Activated naive CD8-positive, alpha-beta T cell treated with anti-CD3 and anti-CD28 coated beads, Interleukin-2, amount 50 U/mL, for 24 hours (primary cell): ENCODE measurements at regions not wholly inside any gene's neighbourhood (a gene's known extent, or its start where the extent isn't known, plus 50 kb on each side); places are given as distances from the start of the nearest gene placed in this dataset.

ENCODE experiments used
- ATAC-seq: fragments of 150-1000 bp; cut with Tn5 transposase; one replicate; pipeline ENCODE4 v1.10.0; 2021
- DNase-seq: peaks from one replicate; pipeline ENCODE4 v3.0.0; 2021
- H3K27ac Mint-ChIP-seq: one replicate; pipeline ENCODE4 v1.8.0; 2021; ENCODE audit warnings: mild to moderate bottlenecking, mixed read lengths
- H3K27me3 Mint-ChIP-seq: one replicate; pipeline ENCODE4 v1.8.0; 2021; ENCODE audit warnings: mixed read lengths
- H3K36me3 Mint-ChIP-seq: one replicate; pipeline ENCODE4 v1.8.0; 2021; ENCODE audit warnings: low read depth, mixed read lengths
- H3K4me1 Mint-ChIP-seq: one replicate; pipeline ENCODE4 v1.8.0; 2021; ENCODE audit warnings: mixed read lengths
- H3K4me3 Mint-ChIP-seq: one replicate; pipeline ENCODE4 v1.8.0; 2021; ENCODE audit warnings: mild to moderate bottlenecking, moderate library complexity, mixed read lengths
- H3K9me3 Mint-ChIP-seq: one replicate; pipeline ENCODE4 v1.8.0; 2021; ENCODE audit warnings: mixed read lengths

DNA sequence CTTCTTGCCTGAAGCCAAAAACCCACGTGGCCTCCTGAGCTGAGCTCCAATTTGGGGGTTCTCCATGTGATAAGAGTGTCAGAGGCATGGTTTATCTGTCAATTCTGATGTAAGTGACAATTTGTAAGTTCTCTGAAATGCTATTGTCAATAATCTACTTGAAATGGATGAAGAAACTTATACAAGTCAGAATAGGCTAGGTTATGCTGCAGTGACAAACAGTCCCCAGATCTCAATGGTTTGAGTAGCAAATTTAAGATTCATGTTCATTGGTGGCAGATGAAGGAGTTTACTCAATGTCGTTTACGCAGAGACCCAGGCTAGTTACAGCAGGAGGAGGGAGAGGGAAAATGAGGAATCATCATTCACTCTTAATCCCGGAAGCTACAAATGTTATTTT, 352.4 kb downstream of the KIF16B start:
- Mint-ChIP-seq H3K27me3 (peaks cover 1% of the 10 kb centered on the region), H3K9me3 (peaks cover 11% of the 10 kb centered on the region), H3K4me3 (no peak overlapping the region), H3K4me1 (no peaks in the 10 kb centered on the region), H3K36me3 (no peaks in the 10 kb centered on the region), H3K27ac (no peak overlapping the region)
- DNase-seq (no peak), ATAC-seq (no peak)

DNA sequence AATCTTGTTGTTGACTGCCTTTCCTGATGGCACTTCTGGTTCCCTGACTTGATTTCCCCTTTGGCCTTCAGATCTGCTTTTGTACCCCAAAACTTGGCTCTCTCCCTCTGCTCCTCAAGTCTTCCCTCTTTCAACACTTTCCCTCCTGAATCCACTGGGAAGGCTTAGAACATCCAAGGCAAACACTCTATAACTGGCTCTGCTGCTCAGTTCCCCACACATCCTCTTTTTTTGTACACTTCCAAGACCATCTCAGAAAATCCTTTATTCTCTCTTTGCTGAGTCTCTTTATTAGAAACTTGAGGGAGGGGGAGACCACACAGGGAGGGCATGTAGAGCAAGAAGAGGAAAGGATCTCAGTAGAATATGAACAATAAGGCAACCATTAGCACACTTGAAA, 354.1 kb downstream of the KIF16B start:
- ATAC-seq (no peak), DNase-seq (no peak)
- no peak overlapping the region for H3K4me3 Mint-ChIP-seq
- no peaks in the 10 kb centered on the region for H3K4me1 Mint-ChIP-seq
- peaks cover 7% of the 10 kb centered on the region for H3K9me3 Mint-ChIP-seq
- no peak overlapping the region for H3K27ac Mint-ChIP-seq
- H3K27me3 Mint-ChIP-seq, result no peaks in the 10 kb centered on the region
- no peaks in the 10 kb centered on the region for H3K36me3 Mint-ChIP-seq

DNA sequence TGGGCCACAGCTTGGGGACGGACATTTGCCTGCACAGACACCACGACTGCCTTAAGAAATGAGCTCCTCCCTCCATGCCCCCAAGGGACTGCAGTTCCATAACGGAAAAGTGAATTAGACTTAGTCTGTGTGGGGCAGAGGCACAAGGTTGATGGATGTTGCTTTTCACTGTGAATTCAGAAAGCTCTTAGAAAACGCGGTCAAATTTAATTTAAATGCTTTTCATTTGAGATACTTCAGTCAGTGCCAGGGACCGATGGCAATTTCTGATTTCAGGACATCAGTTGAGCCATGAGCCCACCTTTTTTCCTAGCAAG, 356.4 kb downstream of the KIF16B start:
- Mint-ChIP-seq H3K4me3 (no peak overlapping the region), H3K27ac (no peak overlapping the region), H3K4me1 (no peaks in the 10 kb centered on the region), H3K36me3 (no peaks in the 10 kb centered on the region), H3K27me3 (no peaks in the 10 kb centered on the region), H3K9me3 (peaks cover 7% of the 10 kb centered on the region)
- ATAC-seq, result no peak
- DNase-seq, result no peak

DNA sequence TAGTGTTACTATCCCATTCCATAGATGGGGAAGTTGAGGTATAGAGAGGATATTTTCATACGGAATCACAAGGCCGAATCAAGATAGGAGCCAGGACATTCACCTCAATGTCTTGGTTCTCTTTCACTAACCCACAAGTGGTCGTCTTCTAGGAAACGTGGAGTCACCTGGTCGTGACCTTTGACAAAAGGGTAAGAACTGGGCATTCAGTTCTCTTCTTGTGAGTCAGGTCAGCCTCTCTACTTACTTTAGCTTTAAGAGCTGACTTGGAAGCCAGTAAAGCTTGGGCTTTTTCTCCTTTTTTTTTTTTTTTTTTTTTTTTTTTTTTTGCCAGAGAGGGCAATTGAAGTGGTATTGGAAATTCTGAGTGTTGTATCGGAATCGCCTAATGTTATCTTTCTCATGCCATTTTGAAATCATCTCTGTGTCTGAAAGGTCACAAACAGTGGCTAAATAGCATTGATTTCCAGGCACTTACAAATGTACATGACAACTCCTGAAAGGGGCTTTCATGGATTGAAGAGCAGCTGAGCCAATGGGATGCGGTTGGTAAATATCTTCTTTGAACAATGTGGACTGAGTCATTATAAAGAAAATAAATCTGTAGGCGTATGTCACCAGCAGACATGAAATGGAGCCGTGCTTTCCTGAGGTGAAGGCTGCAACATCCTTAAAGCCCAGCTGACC, 356.9 kb downstream of the KIF16B start:
- ATAC-seq, result no peak
- DNase-seq, result no peak
- no peak overlapping the region for H3K4me3 Mint-ChIP-seq
- H3K36me3 Mint-ChIP-seq, result no peaks in the 10 kb centered on the region
- H3K27me3 Mint-ChIP-seq, result no peaks in the 10 kb centered on the region
- no peaks in the 10 kb centered on the region for H3K4me1 Mint-ChIP-seq
- peaks cover 7% of the 10 kb centered on the region for H3K9me3 Mint-ChIP-seq
- no peak overlapping the region for H3K27ac Mint-ChIP-seq

DNA sequence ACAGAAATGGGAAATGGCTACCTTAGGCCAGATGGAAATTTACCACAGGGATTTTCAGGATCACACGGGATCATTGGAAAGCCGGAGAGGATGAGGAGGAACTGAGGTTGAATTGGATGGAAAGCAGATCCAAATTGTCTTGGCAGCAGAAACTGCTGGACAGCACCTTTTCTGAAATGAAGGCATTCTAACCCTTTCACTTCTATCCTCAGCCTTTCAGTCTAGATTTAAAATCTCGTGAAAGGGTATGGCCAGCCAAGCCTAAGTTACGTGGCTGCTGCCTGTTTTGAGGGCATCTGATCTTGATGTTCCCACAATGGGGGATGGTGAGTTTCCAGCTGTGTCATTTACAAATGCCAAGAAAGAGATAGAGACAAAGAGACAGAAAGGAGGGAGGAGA, 358.2 kb downstream of the KIF16B start:
- DNase-seq (no peak), ATAC-seq (no peak)
- no peak overlapping the region for H3K4me3 Mint-ChIP-seq
- H3K4me1 Mint-ChIP-seq, result no peaks in the 10 kb centered on the region
- no peaks in the 10 kb centered on the region for H3K27me3 Mint-ChIP-seq
- no peak overlapping the region for H3K27ac Mint-ChIP-seq
- H3K9me3 Mint-ChIP-seq, result no peaks in the 10 kb centered on the region
- no peaks in the 10 kb centered on the region for H3K36me3 Mint-ChIP-seq

DNA sequence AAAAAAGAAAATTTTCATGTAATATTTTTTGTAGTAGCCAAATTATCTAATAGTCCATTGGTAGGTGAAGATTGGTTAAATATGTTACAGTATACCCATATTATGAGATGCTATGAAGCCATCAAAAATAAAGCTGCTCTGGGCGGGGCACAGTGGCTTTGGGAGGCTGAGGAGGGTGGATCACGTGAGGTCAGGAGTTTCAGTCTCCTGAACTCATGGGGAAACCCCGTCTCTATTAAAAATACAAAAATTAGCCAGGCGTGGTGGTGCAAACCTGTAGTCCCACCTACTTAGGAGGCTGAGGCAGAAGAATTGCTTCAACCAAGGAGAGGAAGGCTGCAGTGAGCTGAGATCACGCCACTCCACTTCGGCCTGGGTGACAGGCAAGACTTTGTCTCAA, 360.5 kb downstream of the KIF16B start:
- Mint-ChIP-seq H3K27ac (no peak overlapping the region), H3K4me3 (no peak overlapping the region), H3K36me3 (no peaks in the 10 kb centered on the region), H3K4me1 (no peaks in the 10 kb centered on the region), H3K9me3 (no peaks in the 10 kb centered on the region), H3K27me3 (no peaks in the 10 kb centered on the region)
- no peak for ATAC-seq
- DNase-seq, result no peak

DNA sequence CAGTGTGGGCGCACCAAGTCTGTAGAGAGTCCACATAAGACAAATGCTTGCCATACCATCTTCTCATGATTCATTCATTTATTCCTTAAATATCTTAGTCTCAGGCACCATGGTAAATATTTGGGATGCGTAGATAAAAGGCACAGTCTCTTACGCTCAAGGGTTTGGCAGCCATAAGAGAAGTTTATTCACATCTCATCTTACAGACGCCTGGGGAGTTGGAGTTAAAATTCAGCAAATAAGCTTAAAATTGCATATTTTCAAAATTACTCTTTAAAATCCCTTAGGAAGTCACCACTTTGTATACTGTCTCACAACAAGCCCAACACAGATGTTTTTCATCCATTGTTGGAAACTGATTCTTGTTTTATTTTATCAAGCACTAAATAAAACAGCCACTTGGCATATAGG, 363.3 kb downstream of the KIF16B start:
- Mint-ChIP-seq H3K27me3 (no peaks in the 10 kb centered on the region), H3K36me3 (no peaks in the 10 kb centered on the region), H3K9me3 (no peaks in the 10 kb centered on the region), H3K27ac (no peak overlapping the region), H3K4me1 (no peaks in the 10 kb centered on the region), H3K4me3 (no peak overlapping the region)
- no peak for ATAC-seq
- no peak for DNase-seq

DNA sequence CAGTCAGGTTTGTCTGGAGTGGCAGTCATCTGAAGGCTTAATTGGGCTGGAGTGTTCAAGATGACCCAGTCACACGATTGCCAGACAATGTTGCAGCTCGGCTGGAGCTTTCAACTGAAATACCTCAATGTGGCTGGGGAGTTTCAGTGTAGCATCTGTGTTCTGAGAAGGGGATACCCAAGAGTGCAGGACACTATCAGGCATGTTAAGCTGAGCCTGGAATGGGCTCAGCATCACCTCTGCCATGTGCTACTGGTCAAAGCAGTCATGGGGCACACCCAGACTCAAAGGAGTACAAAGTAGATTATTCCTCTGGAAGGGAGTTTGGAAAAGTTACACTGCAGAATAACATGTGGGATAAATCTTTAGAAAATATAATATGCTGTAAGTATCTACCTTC, 363.9 kb downstream of the KIF16B start:
- Mint-ChIP-seq H3K27me3 (no peaks in the 10 kb centered on the region), H3K9me3 (no peaks in the 10 kb centered on the region), H3K4me1 (no peaks in the 10 kb centered on the region), H3K4me3 (no peak overlapping the region), H3K36me3 (no peaks in the 10 kb centered on the region), H3K27ac (no peak overlapping the region)
- DNase-seq (no peak), ATAC-seq (no peak)

DNA sequence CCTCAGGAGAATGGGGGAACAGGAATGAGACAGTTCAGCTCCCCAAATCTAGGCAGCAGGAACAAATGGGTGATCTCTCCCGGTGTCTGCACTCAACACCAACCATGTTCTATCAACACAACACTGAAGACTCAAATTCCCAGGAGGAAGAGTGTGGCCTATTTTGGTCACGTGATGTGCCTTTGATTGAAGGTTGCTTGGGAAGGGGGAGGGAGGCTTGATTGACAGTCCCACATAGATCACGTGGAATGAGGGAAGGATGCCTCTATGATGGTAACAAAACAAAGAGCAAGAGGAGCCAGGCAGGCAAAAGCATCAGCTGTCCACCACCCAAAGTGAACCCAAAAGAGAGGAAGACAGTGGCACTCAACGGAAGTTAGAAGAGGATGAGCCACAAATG, 364.8 kb downstream of the KIF16B start:
- no peak for DNase-seq
- H3K27ac Mint-ChIP-seq, result no peak overlapping the region
- no peaks in the 10 kb centered on the region for H3K27me3 Mint-ChIP-seq
- no peak for ATAC-seq
- no peaks in the 10 kb centered on the region for H3K4me1 Mint-ChIP-seq
- no peaks in the 10 kb centered on the region for H3K36me3 Mint-ChIP-seq
- H3K9me3 Mint-ChIP-seq, result peaks cover 5% of the 10 kb centered on the region
- H3K4me3 Mint-ChIP-seq, result no peak overlapping the region

DNA sequence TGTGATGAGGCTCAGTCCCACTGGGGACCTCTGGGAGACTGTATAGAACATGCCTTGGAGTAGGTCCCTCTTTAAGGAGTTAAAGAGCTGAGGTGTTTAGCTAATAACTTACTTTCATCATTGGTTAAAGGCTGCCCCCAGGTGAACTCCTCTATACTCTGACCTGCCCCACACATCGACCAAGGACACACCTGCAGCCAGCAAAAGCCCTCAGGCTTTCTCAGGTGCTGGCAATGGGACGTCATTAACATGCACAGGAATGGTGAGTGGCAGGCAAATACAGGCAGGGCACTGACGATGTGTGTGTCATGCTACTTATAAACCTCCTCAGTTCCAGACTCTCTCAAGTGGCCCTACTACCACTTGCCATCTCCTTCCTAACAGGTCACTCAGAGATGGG, 366.4 kb downstream of the KIF16B start:
- Mint-ChIP-seq H3K27me3 (no peaks in the 10 kb centered on the region), H3K4me3 (no peak overlapping the region), H3K9me3 (peaks cover 5% of the 10 kb centered on the region), H3K27ac (no peak overlapping the region), H3K36me3 (no peaks in the 10 kb centered on the region), H3K4me1 (no peaks in the 10 kb centered on the region)
- ATAC-seq (no peak), DNase-seq (no peak)

DNA sequence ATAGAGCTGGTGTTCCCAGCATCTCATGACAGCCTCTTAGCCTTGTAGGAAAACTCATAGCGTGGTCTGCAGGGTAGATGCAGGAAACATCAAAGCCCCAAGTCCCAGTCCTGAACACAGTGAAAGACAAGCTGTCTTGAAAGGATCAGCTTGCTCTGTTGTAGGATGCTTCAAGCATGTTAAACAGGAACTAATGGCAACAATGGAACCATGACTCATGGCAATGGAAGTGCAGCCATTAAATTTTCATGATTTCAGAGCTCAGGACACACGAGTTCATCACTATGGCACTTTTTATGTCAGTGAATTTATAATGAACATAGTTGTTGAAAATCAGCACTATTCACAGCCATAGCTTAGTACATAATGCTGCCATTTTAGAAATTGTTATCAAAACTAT, 367.7 kb downstream of the KIF16B start:
- H3K4me3 Mint-ChIP-seq, result no peak overlapping the region
- no peaks in the 10 kb centered on the region for H3K36me3 Mint-ChIP-seq
- H3K9me3 Mint-ChIP-seq, result peaks cover 5% of the 10 kb centered on the region
- H3K27ac Mint-ChIP-seq, result no peak overlapping the region
- ATAC-seq, result no peak
- H3K27me3 Mint-ChIP-seq, result no peaks in the 10 kb centered on the region
- no peaks in the 10 kb centered on the region for H3K4me1 Mint-ChIP-seq
- DNase-seq, result no peak

DNA sequence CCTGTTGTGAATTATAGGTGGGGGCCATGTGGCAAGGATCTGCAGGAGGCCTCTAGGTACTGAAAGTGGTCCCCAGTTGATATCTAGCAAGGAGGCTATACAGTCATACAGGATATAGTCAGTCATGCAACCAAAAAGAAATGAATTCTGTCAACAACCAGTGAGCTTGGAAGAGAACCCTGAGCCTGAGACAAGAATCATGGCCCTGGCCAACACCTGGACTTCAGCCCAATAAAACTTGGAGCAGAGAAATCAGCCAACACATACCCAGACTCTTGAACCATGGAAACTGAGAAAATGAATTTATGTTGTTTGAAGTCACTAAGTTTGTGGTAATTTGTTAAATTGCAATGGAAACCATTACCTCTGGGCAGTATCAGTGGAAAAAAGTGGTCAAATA, 370.2 kb downstream of the KIF16B start:
- H3K27ac Mint-ChIP-seq, result no peak overlapping the region
- ATAC-seq, result no peak
- peaks cover 5% of the 10 kb centered on the region for H3K9me3 Mint-ChIP-seq

DNA sequence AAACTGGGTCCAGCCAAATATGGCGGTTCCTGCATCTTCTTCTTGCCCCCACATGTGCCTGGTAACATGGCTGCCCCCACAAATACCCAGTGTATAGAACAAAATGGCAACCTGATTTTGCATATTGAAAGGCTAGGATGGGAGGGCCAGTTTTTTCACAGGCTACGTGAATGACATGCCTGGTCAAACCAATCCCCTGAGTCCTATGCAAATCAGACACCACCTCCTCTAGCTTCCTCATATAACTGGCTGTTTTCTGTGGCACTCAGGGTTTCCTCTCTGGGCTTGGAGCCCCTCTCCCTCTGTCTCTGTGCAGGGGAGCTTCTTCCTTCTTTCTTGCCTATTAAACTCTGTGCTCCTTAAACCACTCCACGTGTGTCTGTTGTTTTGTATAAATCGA, 372.1 kb downstream of the KIF16B start:
- no peak overlapping the region for H3K4me3 Mint-ChIP-seq
- no peak for ATAC-seq
- H3K27me3 Mint-ChIP-seq, result no peaks in the 10 kb centered on the region
- peaks cover 5% of the 10 kb centered on the region for H3K9me3 Mint-ChIP-seq
- DNase-seq, result no peak
- no peaks in the 10 kb centered on the region for H3K36me3 Mint-ChIP-seq
- H3K4me1 Mint-ChIP-seq, result no peaks in the 10 kb centered on the region
- H3K27ac Mint-ChIP-seq, result no peak overlapping the region

More for the DNA sequence above, 370.2 kb downstream of the KIF16B start:
- Mint-ChIP-seq H3K4me3 (no peak overlapping the region), H3K36me3 (no peaks in the 10 kb centered on the region), H3K4me1 (no peaks in the 10 kb centered on the region), H3K27me3 (no peaks in the 10 kb centered on the region)
- DNase-seq, result no peak

DNA sequence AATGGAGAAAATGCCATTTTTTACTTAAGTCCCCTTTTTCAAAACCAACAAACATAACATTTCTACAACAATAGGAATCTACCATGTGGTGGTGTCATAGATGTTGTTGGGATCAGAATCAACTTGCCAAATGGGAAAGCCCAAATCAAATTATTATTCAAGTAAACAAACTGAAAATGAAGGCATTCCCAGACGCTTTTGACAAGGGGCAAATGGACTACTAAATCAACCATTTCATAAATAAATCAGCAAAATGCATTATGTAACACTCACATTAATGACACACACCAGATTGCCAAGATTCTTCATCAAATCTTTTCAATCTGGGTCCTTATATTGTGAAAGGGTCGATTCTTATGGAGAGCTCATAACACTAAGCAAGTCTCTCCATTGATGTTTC, 375.6 kb downstream of the KIF16B start:
- H3K27me3 Mint-ChIP-seq, result no peaks in the 10 kb centered on the region
- H3K36me3 Mint-ChIP-seq, result no peaks in the 10 kb centered on the region
- ATAC-seq (no peak), DNase-seq (no peak)
- H3K4me3 Mint-ChIP-seq, result no peak overlapping the region
- H3K9me3 Mint-ChIP-seq, result no peaks in the 10 kb centered on the region
- no peak overlapping the region for H3K27ac Mint-ChIP-seq
- no peaks in the 10 kb centered on the region for H3K4me1 Mint-ChIP-seq

DNA sequence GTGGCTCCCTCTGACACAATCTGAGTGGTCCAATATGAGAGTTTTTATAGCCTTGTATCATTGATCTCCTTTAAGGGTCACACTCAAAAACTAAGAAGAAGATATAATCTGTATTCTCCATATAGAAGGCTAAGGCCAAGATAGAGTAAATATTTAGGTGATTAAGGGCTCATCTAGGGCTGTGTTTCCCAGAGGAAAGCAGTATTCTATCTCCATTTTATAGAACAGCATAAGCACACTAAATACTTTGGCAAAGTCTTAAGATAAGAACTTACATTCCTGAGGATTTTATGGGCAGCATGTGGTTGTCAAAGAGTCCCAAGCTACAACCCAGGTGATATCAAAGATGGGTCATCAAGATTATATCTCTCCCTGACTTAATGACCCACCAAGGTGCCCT, 377.6 kb downstream of the KIF16B start:
- no peak overlapping the region for H3K4me3 Mint-ChIP-seq
- H3K4me1 Mint-ChIP-seq, result no peaks in the 10 kb centered on the region
- no peak for DNase-seq
- H3K36me3 Mint-ChIP-seq, result no peaks in the 10 kb centered on the region
- H3K27ac Mint-ChIP-seq, result no peak overlapping the region
- H3K9me3 Mint-ChIP-seq, result no peaks in the 10 kb centered on the region
- ATAC-seq, result no peak
- no peaks in the 10 kb centered on the region for H3K27me3 Mint-ChIP-seq

DNA sequence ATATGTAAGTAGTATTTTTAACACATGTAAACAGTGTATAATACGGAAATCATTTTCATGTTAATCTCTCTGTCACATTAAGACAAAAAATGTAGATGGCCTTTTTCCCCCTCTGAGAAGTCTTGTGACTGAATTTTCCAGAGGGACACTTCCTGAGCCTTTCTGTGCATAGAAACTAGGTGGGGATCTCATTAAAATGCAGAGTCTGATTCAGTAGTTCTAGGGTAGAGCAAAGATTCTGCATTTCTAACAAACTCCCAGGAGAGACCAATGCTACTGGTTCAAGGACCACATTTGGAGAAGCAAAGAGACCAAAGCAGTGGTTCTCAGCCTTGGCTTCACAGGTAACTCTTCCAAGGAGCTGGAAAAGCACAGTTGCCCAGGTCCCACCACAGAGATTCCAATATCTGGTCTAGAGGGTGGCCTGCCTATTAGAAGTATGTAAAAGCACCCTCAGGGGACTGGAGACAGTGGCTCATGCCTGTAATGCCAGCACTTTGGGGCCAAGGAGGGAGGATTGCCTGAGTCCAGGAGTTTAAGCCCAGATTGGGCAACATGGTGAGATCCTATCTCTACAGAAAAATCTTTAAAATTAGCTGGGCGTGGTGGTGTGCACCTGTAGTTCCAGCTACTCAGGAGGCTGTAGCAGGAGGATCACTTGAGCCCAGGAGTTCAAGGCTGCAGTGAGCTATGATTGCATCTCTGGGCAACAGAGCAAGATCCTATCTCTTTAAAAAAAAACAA, 378.5 kb downstream of the KIF16B start:
- ATAC-seq, result no peak
- DNase-seq, result no peak
- H3K36me3 Mint-ChIP-seq, result no peaks in the 10 kb centered on the region
- H3K9me3 Mint-ChIP-seq, result no peaks in the 10 kb centered on the region
- H3K27me3 Mint-ChIP-seq, result no peaks in the 10 kb centered on the region
- no peaks in the 10 kb centered on the region for H3K4me1 Mint-ChIP-seq
- H3K27ac Mint-ChIP-seq, result no peak overlapping the region
- no peak overlapping the region for H3K4me3 Mint-ChIP-seq
